B cell (primary cell): ENCODE measurements at regions not wholly inside any gene's neighbourhood (a gene's known extent, or its start where the extent isn't known, plus 50 kb on each side); places are given as distances from the start of the nearest gene placed in this dataset.

Experiments
- ATAC-seq: fragments of 200-7000 bp; cut with Tn5 transposase; one replicate; pipeline ENCODE4 v1.10.0; 2021; ENCODE audit warnings: low read depth, mild to moderate bottlenecking, moderate number of reproducible peaks, moderate library complexity
- CTCF ChIA-PET: fragments of 350-600 bp; sonication (Branson Sonifier 250); formaldehyde crosslinking; loops from one replicate; lab custom pipeline; 2021; ENCODE audit warnings: antibody characterized with exemption, inconsistent platforms; lab: Charles Lee
- POLR2A ChIA-PET: fragments of 350-600 bp; sonication (Branson Sonifier 250); formaldehyde crosslinking; loops from one replicate; lab custom pipeline; 2021; ENCODE audit warnings: antibody characterized with exemption; lab: Charles Lee
- DNase-seq: peaks from one replicate; pipeline ENCODE4 v3.0.0; 2013
- H2AFZ ChIP-seq: 2 replicates; pipeline ENCODE4 v1.6.1; 2012; ENCODE audit warnings: mild to moderate bottlenecking, low read depth, low read length; ENCODE audit not compliant: insufficient read depth, poor library complexity, severe bottlenecking
- H3K27ac ChIP-seq, 2 donors: 1 replicate in 1 of 2; 2 replicates in 1 of 2; pipeline ENCODE4 v1.5.1; 2012 to 2013; ENCODE audit warnings: low read length in 2 of 2, mild to moderate bottlenecking in 2 of 2, moderate library complexity in 1 of 2
- H3K27me3 ChIP-seq, 4 experiments: fragments of 200-600 bp in 1 of 4; sonication (generic) in 1 of 4; replicated peaks in 1 of 4; 1 replicate in 2 of 4; 2 replicates in 2 of 4; pipeline versions ENCODE4 v1.6.1 to v1.7.0; 2013 to 2016; ENCODE audit warnings: low read length in 3 of 4, mild to moderate bottlenecking in 2 of 4, mixed read lengths in 1 of 4, moderate library complexity in 1 of 4; ENCODE audit not compliant: insufficient read depth in 4 of 4, control insufficient read depth in 3 of 4; ENCODE audit errors: control extremely low read depth in 1 of 4
- H3K36me3 ChIP-seq, 2 experiments: replicated peaks in 1 of 2; 1 replicate in 1 of 2; 2 replicates in 1 of 2; pipeline versions ENCODE4 v1.6.1 to v1.7.1; 2013; ENCODE audit warnings: low read length in 1 of 2; ENCODE audit not compliant: insufficient read depth in 2 of 2, control insufficient read depth in 1 of 2; ENCODE audit errors: control extremely low read depth in 1 of 2, extremely low read depth in 1 of 2
- H3K4me1 ChIP-seq, 2 donors: fragments of 200-600 bp in 1 of 2; sonication (generic) in 1 of 2; 1 replicate in 1 of 2; 2 replicates in 1 of 2; pipeline versions ENCODE4 v1.5.1 to v1.6.1; 2013 to 2017; ENCODE audit warnings: low read length in 2 of 2; ENCODE audit not compliant: control insufficient read depth in 2 of 2, insufficient read depth in 2 of 2
- H3K4me2 ChIP-seq: replicated peaks from 2 replicates; pipeline ENCODE3; 2012; ENCODE audit warnings: mild to moderate bottlenecking, low read depth, low read length; ENCODE audit not compliant: poor library complexity, severe bottlenecking
- H3K4me3 ChIP-seq, 5 experiments: fragments of 200-600 bp in 1 of 5; sonication (generic) in 1 of 5; 1 replicate in 3 of 5; 2 replicates in 2 of 5; pipeline versions ENCODE4 v1.5.1 to v1.7.0; 2011 to 2016; ENCODE audit warnings: low read length in 4 of 5, mild to moderate bottlenecking in 4 of 5, low read depth in 2 of 5, control low read depth in 1 of 5, moderate library complexity in 1 of 5; ENCODE audit not compliant: insufficient read depth in 1 of 5; ENCODE audit errors: control extremely low read depth in 1 of 5, extremely low read depth in 1 of 5
- H3K79me2 ChIP-seq: fragments of 200-600 bp; sonication (generic); one replicate; pipeline ENCODE4 v1.6.0; 2016; ENCODE audit warnings: low read length; ENCODE audit not compliant: control insufficient read depth, insufficient read depth
- H3K9ac ChIP-seq: fragments of 200-600 bp; sonication (generic); 2 replicates; pipeline ENCODE4 v1.6.1; 2017; ENCODE audit warnings: mild to moderate bottlenecking, low read length, moderate library complexity
- H3K9me3 ChIP-seq, 3 donors: one replicate each; pipeline versions ENCODE4 v1.6.1 to v1.7.1; 2013; ENCODE audit warnings: low read length in 2 of 3; ENCODE audit not compliant: control insufficient read depth in 2 of 3, insufficient read depth in 1 of 3; ENCODE audit errors: control extremely low read depth in 1 of 3
- H4K20me1 ChIP-seq: 2 replicates; pipeline ENCODE4 v1.6.0; 2012; ENCODE audit warnings: mild to moderate bottlenecking, low read length; ENCODE audit not compliant: insufficient read depth, control insufficient read depth, poor library complexity, severe bottlenecking
- H3K27ac Mint-ChIP-seq: one replicate; pipeline ENCODE4 v1.8.0; 2021; ENCODE audit warnings: mixed read lengths
- H3K27me3 Mint-ChIP-seq: one replicate; pipeline ENCODE4 v1.8.0; 2021; ENCODE audit warnings: mixed read lengths
- H3K4me1 Mint-ChIP-seq: one replicate; pipeline ENCODE4 v1.8.0; 2021; ENCODE audit warnings: mixed read lengths
- H3K4me3 Mint-ChIP-seq: one replicate; pipeline ENCODE4 v1.8.0; 2021; ENCODE audit warnings: mixed read lengths
- H3K9me3 Mint-ChIP-seq: one replicate; pipeline ENCODE4 v1.8.0; 2022; ENCODE audit warnings: mixed read lengths; ENCODE audit not compliant: insufficient read depth
- EZH2 ChIP-seq: IDR thresholded peaks from 2 replicates; pipeline ENCODE4 v1.6.1; 2012; ENCODE audit warnings: borderline replicate concordance, low read depth, mild to moderate bottlenecking, moderate library complexity, low read length; ENCODE audit not compliant: insufficient read depth, poor library complexity, severe bottlenecking
- WGBS: methylation state at CpG from one replicate; pipeline ENCODE4 v1.1.5; 2013; ENCODE audit warnings: missing lambda C conversion rate; ENCODE audit not compliant: insufficient coverage; 5-methylcytosine and 5-hydroxymethylcytosine counted together
- intact Hi-C: fragments of 100-400 bp; cut with micrococcal nuclease; formaldehyde crosslinking; loops from one replicate; pipeline ENCODE4 v1.10.0; 2022
- TF ChIP-seq, protein P1 (sequence below): fragments of 200-600 bp; IDR thresholded peaks from one replicate; pipeline ENCODE4 v1.8.0; 2022; ENCODE audit warnings: antibody characterized with exemption, mild to moderate bottlenecking

DNA sequence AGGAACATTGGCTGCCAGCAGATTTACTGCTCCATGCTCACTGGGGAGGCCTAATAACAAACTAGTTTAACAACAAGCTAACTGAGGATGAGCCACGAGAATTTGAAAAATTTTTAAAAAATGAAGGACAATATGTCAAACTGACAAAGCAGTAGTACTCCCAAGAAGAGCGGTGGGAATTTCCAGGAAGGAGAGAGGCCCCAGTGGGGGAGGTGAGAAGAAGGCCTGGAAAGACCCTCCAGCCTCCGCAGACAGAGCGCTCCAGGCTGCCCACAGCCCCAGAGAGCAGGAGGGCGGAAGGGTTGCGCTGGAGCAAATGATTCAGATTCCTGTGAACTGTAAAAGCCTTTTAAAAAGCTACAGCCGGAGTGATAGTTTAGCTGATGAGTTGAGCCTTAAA is 78.5 kb downstream of the SIPA1L2 start:
- Histone ChIP-seq H3K36me3 (no peaks in the 10 kb centered on the region), H3K79me2 (no peaks in the 10 kb centered on the region), H3K9ac (no peak overlapping the region), H3K4me1 (no peaks in the 10 kb centered on the region), H2AFZ (no peak overlapping the region), H4K20me1 (no peaks in the 10 kb centered on the region), H3K27me3 (peaks cover 0 to 5% (median 0%) of the 10 kb centered on the region in 4 experiments), H3K4me2 (no peak overlapping the region), H3K9me3 (no peaks in the 10 kb centered on the region), H3K4me3 (no peak overlapping the region), H3K27ac (no peak overlapping the region)
- ATAC-seq (no peak), DNase-seq (no peak)
- Mint-ChIP-seq H3K4me1 (no peaks in the 10 kb centered on the region), H3K9me3 (no peaks in the 10 kb centered on the region), H3K27me3 (peaks cover 7% of the 10 kb centered on the region), H3K27ac (no peak overlapping the region), H3K4me3 (no peak overlapping the region)
- intact Hi-C loops: no loop called here
- CTCF ChIA-PET: no interaction called here
- 89% methylated on average over 1 of the region's 7 CpGs for WGBS
- POLR2A ChIA-PET: no interaction called here
- TF ChIP-seq EZH2: no peak
- TF ChIP-seq, protein P1, sequence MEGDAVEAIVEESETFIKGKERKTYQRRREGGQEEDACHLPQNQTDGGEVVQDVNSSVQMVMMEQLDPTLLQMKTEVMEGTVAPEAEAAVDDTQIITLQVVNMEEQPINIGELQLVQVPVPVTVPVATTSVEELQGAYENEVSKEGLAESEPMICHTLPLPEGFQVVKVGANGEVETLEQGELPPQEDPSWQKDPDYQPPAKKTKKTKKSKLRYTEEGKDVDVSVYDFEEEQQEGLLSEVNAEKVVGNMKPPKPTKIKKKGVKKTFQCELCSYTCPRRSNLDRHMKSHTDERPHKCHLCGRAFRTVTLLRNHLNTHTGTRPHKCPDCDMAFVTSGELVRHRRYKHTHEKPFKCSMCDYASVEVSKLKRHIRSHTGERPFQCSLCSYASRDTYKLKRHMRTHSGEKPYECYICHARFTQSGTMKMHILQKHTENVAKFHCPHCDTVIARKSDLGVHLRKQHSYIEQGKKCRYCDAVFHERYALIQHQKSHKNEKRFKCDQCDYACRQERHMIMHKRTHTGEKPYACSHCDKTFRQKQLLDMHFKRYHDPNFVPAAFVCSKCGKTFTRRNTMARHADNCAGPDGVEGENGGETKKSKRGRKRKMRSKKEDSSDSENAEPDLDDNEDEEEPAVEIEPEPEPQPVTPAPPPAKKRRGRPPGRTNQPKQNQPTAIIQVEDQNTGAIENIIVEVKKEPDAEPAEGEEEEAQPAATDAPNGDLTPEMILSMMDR: no peak

DNA sequence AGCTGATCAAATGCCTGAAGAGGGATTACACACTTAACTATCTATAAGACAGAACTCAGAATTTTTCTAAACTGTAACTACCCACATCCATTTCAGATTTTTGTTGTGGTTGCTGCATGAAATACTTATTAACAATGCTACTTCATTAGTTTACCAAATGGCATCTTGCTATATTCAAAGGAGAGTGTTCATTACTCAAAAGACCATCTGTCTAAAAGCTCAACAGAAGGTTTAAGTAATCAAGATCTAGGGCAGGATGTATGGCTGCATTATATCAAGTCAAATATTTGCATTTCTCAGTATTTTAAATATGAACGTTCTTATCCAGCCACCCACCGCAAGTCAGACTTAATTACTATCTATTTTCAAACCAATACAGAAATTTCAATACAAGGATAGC is 79.9 kb downstream of the SIPA1L2 start:
- Histone ChIP-seq H3K4me1 (no peaks in the 10 kb centered on the region), H3K79me2 (no peaks in the 10 kb centered on the region), H3K27me3 (peaks cover 0 to 5% (median 0%) of the 10 kb centered on the region in 4 experiments), H3K27ac (no peak overlapping the region), H3K4me2 (no peak overlapping the region), H2AFZ (no peak overlapping the region), H3K9ac (no peak overlapping the region), H3K4me3 (no peak overlapping the region), H4K20me1 (no peaks in the 10 kb centered on the region), H3K9me3 (no peaks in the 10 kb centered on the region), H3K36me3 (no peaks in the 10 kb centered on the region)
- ATAC-seq: no peak
- WGBS: 100% methylated on average over 1 of the region's 2 CpGs
- intact Hi-C loops: no loop called here
- no peak for DNase-seq
- Mint-ChIP-seq H3K4me1 (no peaks in the 10 kb centered on the region), H3K27me3 (peaks cover 7% of the 10 kb centered on the region), H3K27ac (no peak overlapping the region), H3K9me3 (no peaks in the 10 kb centered on the region), H3K4me3 (no peak overlapping the region)
- ChIA-PET CTCF (no interaction called here), POLR2A (no interaction called here)
- TF ChIP-seq, protein P1: no peak
- no peak for TF ChIP-seq EZH2
